K562 (cell line): ENCODE measurements at regions not wholly inside any gene's neighbourhood (a gene's known extent, or its start where the extent isn't known, plus 50 kb on each side); places are given as distances from the start of the nearest gene placed in this dataset.

ENCODE experiments used
- BRF1 ChIP-seq: IDR thresholded peaks from 3 replicates; pipeline ENCODE4 v1.6.1; 2011; ENCODE audit warnings: borderline replicate concordance, mild to moderate bottlenecking; ENCODE audit not compliant: insufficient read length; ENCODE audit errors: extremely low read depth
- CEBPB ChIP-seq: fragments of 450-650 bp; IDR thresholded peaks from 2 replicates; pipeline ENCODE4 v1.6.1; 2016; ENCODE audit warnings: missing genetic modification characterization, missing compliant biosample characterization
- ESRRA ChIP-seq: fragments of 450-650 bp; IDR thresholded peaks from 2 replicates; pipeline ENCODE4 v1.6.1; 2014; ENCODE audit warnings: low read depth, mild to moderate bottlenecking, moderate library complexity, borderline replicate concordance
- EZH2 ChIP-seq: IDR thresholded peaks from 2 replicates; pipeline ENCODE4 v1.6.1; 2012; ENCODE audit warnings: low read depth, mild to moderate bottlenecking, inconsistent platforms, low read length, borderline replicate concordance
- HCFC1 ChIP-seq: IDR thresholded peaks from 2 replicates; pipeline ENCODE4 v1.6.1; 2012; ENCODE audit warnings: low read depth, low read length, improper control_type of control experiment
- MAFG ChIP-seq: fragments of 450-650 bp; conservative IDR thresholded peaks from 2 replicates; pipeline ENCODE4 v1.6.1; 2016; ENCODE audit warnings: missing genetic modification characterization, missing compliant biosample characterization
- TF ChIP-seq, protein P1 (sequence below), 3 experiments: IDR thresholded peaks in 2 of 3; conservative IDR thresholded peaks in 1 of 3; 2 replicates each; pipeline ENCODE4 v1.5.1; 2011 to 2012; ENCODE audit warnings: low read length in 3 of 3, mild to moderate bottlenecking in 3 of 3, control low read depth in 2 of 3, improper control_type of control experiment in 1 of 3, inconsistent platforms in 1 of 3, low read depth in 1 of 3, mixed read lengths in 1 of 3, moderate library complexity in 1 of 3; ENCODE audit not compliant: insufficient read depth in 2 of 3

- no peak for TF ChIP-seq ESRRA
- TF ChIP-seq EZH2 = no peak
- TF ChIP-seq BRF1 = no peak
- TF ChIP-seq, protein P1, sequence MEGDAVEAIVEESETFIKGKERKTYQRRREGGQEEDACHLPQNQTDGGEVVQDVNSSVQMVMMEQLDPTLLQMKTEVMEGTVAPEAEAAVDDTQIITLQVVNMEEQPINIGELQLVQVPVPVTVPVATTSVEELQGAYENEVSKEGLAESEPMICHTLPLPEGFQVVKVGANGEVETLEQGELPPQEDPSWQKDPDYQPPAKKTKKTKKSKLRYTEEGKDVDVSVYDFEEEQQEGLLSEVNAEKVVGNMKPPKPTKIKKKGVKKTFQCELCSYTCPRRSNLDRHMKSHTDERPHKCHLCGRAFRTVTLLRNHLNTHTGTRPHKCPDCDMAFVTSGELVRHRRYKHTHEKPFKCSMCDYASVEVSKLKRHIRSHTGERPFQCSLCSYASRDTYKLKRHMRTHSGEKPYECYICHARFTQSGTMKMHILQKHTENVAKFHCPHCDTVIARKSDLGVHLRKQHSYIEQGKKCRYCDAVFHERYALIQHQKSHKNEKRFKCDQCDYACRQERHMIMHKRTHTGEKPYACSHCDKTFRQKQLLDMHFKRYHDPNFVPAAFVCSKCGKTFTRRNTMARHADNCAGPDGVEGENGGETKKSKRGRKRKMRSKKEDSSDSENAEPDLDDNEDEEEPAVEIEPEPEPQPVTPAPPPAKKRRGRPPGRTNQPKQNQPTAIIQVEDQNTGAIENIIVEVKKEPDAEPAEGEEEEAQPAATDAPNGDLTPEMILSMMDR (IDR thresholded peaks at IDR 0.05 in 2 of 3, conservative IDR thresholded peaks at IDR 0.05 in 1 of 3; ENCODE audit: insufficient read depth in 2 of 3, low read depth in 1 of 3, low read length in 3 of 3) = no peak
- TF ChIP-seq HCFC1 = no peak
- TF ChIP-seq CEBPB (tag) = no peak
- no peak for TF ChIP-seq MAFG (tag)
Observed at GRCh38 chr5:99955962-99956361, 579.2 kb upstream of the FAM174A start.
